A549 (cell line): ENCODE measurements at regions not wholly inside any gene's neighbourhood (a gene's known extent, or its start where the extent isn't known, plus 50 kb on each side); places are given as distances from the start of the nearest gene placed in this dataset.

Experiments
- ATAC-seq, 2 experiments: fragments of 200-7000 bp in 1 of 2; fragments of >200 bp in 1 of 2; cut with Nextera tagmentation in 1 of 2; cut with Tn5 transposase in 1 of 2; 3 replicates each; pipeline versions ENCODE4 v1.8.0 to v1.9.1; 2018 to 2020; ENCODE audit warnings: mild to moderate bottlenecking in 1 of 2, moderate library complexity in 1 of 2
- CTCF ChIA-PET: fragments of 300-600 bp; sonication (Branson Sonifier 250); formaldehyde crosslinking; extraction: SDS; loops from one replicate; lab custom pipeline; 2021; ENCODE audit warnings: antibody characterized with exemption, inconsistent platforms; lab: Yijun Ruan, JAX
- POLR2A ChIA-PET: fragments of 350-600 bp; formaldehyde crosslinking; extraction: SDS; loops from one replicate; lab custom pipeline; 2021; ENCODE audit warnings: antibody characterized with exemption, inconsistent platforms; lab: Yijun Ruan, JAX
- DNase-seq, 2 experiments: peaks; one replicate each; pipeline versions ENCODE4 v3.0.0 to v3.0.0-alpha.2; 2011 to 2016; ENCODE audit warnings: low read depth in 1 of 2, low spot score in 1 of 2
- FAIRE-seq: peaks from 2 replicates; lab custom pipeline; 2011; peaks lifted over from hg19 to GRCh38; lab: Jason Lieb, UNC
- H3K27ac ChIP-seq, 2 experiments: fragments of >200 bp; sonication (Bioruptor Twin); formaldehyde crosslinking; 3 replicates each; pipeline ENCODE4 v1.5.1; 2016 to 2017
- H3K4me1 ChIP-seq: fragments of >200 bp; sonication (Bioruptor Twin); formaldehyde crosslinking; 3 replicates; pipeline ENCODE4 v1.6.1; 2016
- H3K4me2 ChIP-seq: fragments of >200 bp; sonication (Bioruptor Twin); formaldehyde crosslinking; 3 replicates; pipeline ENCODE4 v1.6.1; 2016
- H3K4me3 ChIP-seq: fragments of >200 bp; sonication (Bioruptor Twin); formaldehyde crosslinking; 3 replicates; pipeline ENCODE4 v1.5.1; 2016
- H3K9me3 ChIP-seq: fragments of >200 bp; sonication (Bioruptor Twin); formaldehyde crosslinking; 3 replicates; pipeline ENCODE4 v1.6.1; 2016
- E2F6 ChIP-seq: IDR thresholded peaks from 2 replicates; pipeline ENCODE4 v1.6.1; 2012; ENCODE audit warnings: low read depth, borderline replicate concordance
- EP300 ChIP-seq, 2 experiments: fragments of >200 bp; sonication (Bioruptor Twin); formaldehyde crosslinking; IDR thresholded peaks; 2 replicates in 1 of 2; 3 replicates in 1 of 2; pipeline ENCODE4 v1.6.1; 2016 to 2017
- FOSB ChIP-seq: fragments of 250-450 bp; sonication (Bioruptor Pico); IDR thresholded peaks from 2 replicates; pipeline ENCODE4 v1.5.0; 2020; ENCODE audit warnings: mild to moderate bottlenecking, moderate library complexity
- HEYL ChIP-seq: fragments of 250-450 bp; sonication (Bioruptor Pico); IDR thresholded peaks from 2 replicates; pipeline ENCODE4 v1.8.0; 2021; ENCODE audit warnings: mild to moderate bottlenecking, moderate library complexity
- HMGXB4 ChIP-seq: fragments of 250-450 bp; sonication (Bioruptor Pico); IDR thresholded peaks from 2 replicates; pipeline ENCODE4 v1.5.0; 2021; ENCODE audit warnings: mild to moderate bottlenecking, moderate library complexity, borderline replicate concordance
- HOXA7 ChIP-seq: fragments of 250-450 bp; sonication (Bioruptor Pico); IDR thresholded peaks from 2 replicates; pipeline ENCODE4 v1.5.0; 2020; ENCODE audit warnings: mild to moderate bottlenecking, moderate library complexity
- JUN ChIP-seq, 2 experiments: fragments of >200 bp; sonication (Bioruptor Twin); formaldehyde crosslinking; IDR thresholded peaks; 2 replicates in 1 of 2; 3 replicates in 1 of 2; pipeline ENCODE4 v1.6.1; 2016 to 2017
- JUNB ChIP-seq: fragments of >200 bp; sonication (Bioruptor Twin); formaldehyde crosslinking; IDR thresholded peaks from 2 replicates; pipeline ENCODE4 v1.6.1; 2016
- KDM1A ChIP-seq: fragments of 200-600 bp; sonication (generic); IDR thresholded peaks from 2 replicates; pipeline ENCODE4 v1.6.1; 2016; ENCODE audit warnings: low read depth, mild to moderate bottlenecking
- KDM5A ChIP-seq: fragments of 200-600 bp; sonication (generic); IDR thresholded peaks from 2 replicates; pipeline ENCODE4 v1.6.1; 2016; ENCODE audit warnings: antibody characterized with exemption, mild to moderate bottlenecking
- MYC ChIP-seq: IDR thresholded peaks from 2 replicates; pipeline ENCODE4 v1.6.1; 2012; ENCODE audit warnings: mild to moderate bottlenecking, inconsistent platforms, low read length, improper control_type of control experiment, borderline replicate concordance
- NFE2L2 ChIP-seq: fragments of 150-350 bp; conservative IDR thresholded peaks from 2 replicates; pipeline ENCODE4 v1.6.1; 2014; ENCODE audit warnings: low read length
- RARB ChIP-seq: fragments of 250-450 bp; sonication (Bioruptor Pico); IDR thresholded peaks from 2 replicates; pipeline ENCODE4 v1.8.0; 2021; ENCODE audit warnings: mild to moderate bottlenecking, moderate library complexity
- RCOR1 ChIP-seq: fragments of 150-350 bp; IDR thresholded peaks from 2 replicates; pipeline ENCODE4 v1.6.1; 2014; ENCODE audit warnings: antibody characterized with exemption, low read length, low read depth
- RNF2 ChIP-seq: fragments of 200-600 bp; sonication (generic); IDR thresholded peaks from 2 replicates; pipeline ENCODE4 v1.6.1; 2016; ENCODE audit warnings: low read depth, mild to moderate bottlenecking, antibody characterized with exemption, moderate library complexity, borderline replicate concordance
- TFCP2L1 ChIP-seq: fragments of 250-450 bp; sonication (Bioruptor Pico); IDR thresholded peaks from 2 replicates; pipeline ENCODE4 v1.5.0; 2021; ENCODE audit warnings: mild to moderate bottlenecking
- USF2 ChIP-seq: fragments of 450-650 bp; IDR thresholded peaks from 2 replicates; pipeline ENCODE4 v1.6.1; 2014; ENCODE audit warnings: antibody characterized with exemption
- ZC3H11A ChIP-seq: fragments of 450-650 bp; IDR thresholded peaks from 2 replicates; pipeline ENCODE4 v1.6.1; 2014; ENCODE audit warnings: antibody characterized with exemption, mild to moderate bottlenecking
- ZFP36 ChIP-seq: fragments of 450-650 bp; IDR thresholded peaks from 2 replicates; pipeline ENCODE4 v1.6.1; 2014; ENCODE audit warnings: borderline replicate concordance; ENCODE audit not compliant: partially characterized antibody
- ZNF302 ChIP-seq: fragments of 250-450 bp; sonication (Bioruptor Pico); IDR thresholded peaks from 2 replicates; pipeline ENCODE4 v1.9.0; 2021; ENCODE audit warnings: inconsistent platforms, mild to moderate bottlenecking, moderate library complexity
- WGBS: methylation state at CpG from one replicate; pipeline ENCODE4 v1.1.6; 2017; ENCODE audit errors: missing lambda C conversion rate; 5-methylcytosine and 5-hydroxymethylcytosine counted together

- FAIRE-seq, result no peak
- DNase-seq, result no peak
- H3K4me2 ChIP-seq, result no peak overlapping the region
- TF ChIP-seq FOSB (CRISPR knock-in tag) (no peak), RCOR1 (no peak)
- no peaks in the 10 kb centered on the region for H3K9me3 ChIP-seq
- ChIA-PET POLR2A (no interaction called here), CTCF (interaction anchor here (1.7 kb wide), 1 partner anchor 11 kb away, joined by 8 read pairs; no protein-coding TSS in a partner anchor)
- H3K27ac ChIP-seq, result no peak overlapping the region
- 12% methylated on average over 5 of the region's 5 CpGs for WGBS
- H3K4me1 ChIP-seq, result no peaks in the 10 kb centered on the region
- no peak overlapping the region for H3K4me3 ChIP-seq
- no peak for ATAC-seq
Measured at GRCh38 chr5:35457912-35458823, 159.5 kb upstream of the SPEF2 start.

GRCh38 chr5:35456506-35456905, 161.2 kb upstream of the SPEF2 start:
- Histone ChIP-seq H3K9me3 (no peaks in the 10 kb centered on the region), H3K4me2 (no peak overlapping the region), H3K4me1 (no peaks in the 10 kb centered on the region), H3K4me3 (no peak overlapping the region), H3K27ac (no peak overlapping the region)
- no peak for ATAC-seq
- DNase-seq, result no peak
- WGBS, result 0% methylated on average over 1 of the region's 1 CpG
- POLR2A ChIA-PET, result no interaction called here
- TF ChIP-seq HMGXB4 (CRISPR knock-in tag) (no peak), KDM1A (no peak), E2F6 (no peak), ZNF302 (CRISPR knock-in tag) (no peak), ZC3H11A (no peak), HOXA7 (CRISPR knock-in tag) (no peak), JUNB (no peak), USF2 (no peak), ZFP36 (no peak), EP300 (IDR thresholded peaks at IDR 0.05) (no peak), NFE2L2 (no peak), RNF2 (no peak), HEYL (CRISPR knock-in tag) (no peak), TFCP2L1 (CRISPR knock-in tag) (no peak)
- no peak for FAIRE-seq
- CTCF ChIA-PET, result no interaction called here

- Histone ChIP-seq H3K9me3 (no peaks in the 10 kb centered on the region), H3K4me3 (no peak overlapping the region), H3K27ac (no peak overlapping the region), H3K4me2 (no peak overlapping the region), H3K4me1 (no peaks in the 10 kb centered on the region)
- CTCF ChIA-PET, result interaction anchor here (0.6 kb wide), 1 partner anchor 150 kb away, joined by 3 read pairs; no protein-coding TSS in a partner anchor
- FAIRE-seq (no peak), DNase-seq (no peak), ATAC-seq (no peak)
- POLR2A ChIA-PET, result no interaction called here
- WGBS, result 1% methylated on average over 3 of the region's 3 CpGs
- TF ChIP-seq KDM1A, result no peak
- TF ChIP-seq KDM5A, result no peak
- TF ChIP-seq RARB (CRISPR knock-in tag), result no peak
- no peak for TF ChIP-seq TFCP2L1 (CRISPR knock-in tag)
- TF ChIP-seq MYC, result no peak
- TF ChIP-seq ZFP36, result no peak
- TF ChIP-seq JUN (IDR thresholded peaks at IDR 0.05), result no peak
Measured at GRCh38 chr5:35454011-35454525, 163.6 kb upstream of the SPEF2 start.
